HG03432 (cell line): ENCODE measurements at regions not wholly inside any gene's neighbourhood (a gene's known extent, or its start where the extent isn't known, plus 50 kb on each side); places are given as distances from the start of the nearest gene placed in this dataset.

Experiments
- ATAC-seq: cut with Tn5 transposase; IDR thresholded peaks from one replicate; pipeline ENCODE4 v1.9.1; 2021; ENCODE audit warnings: mild to moderate bottlenecking, moderate library complexity; ENCODE audit not compliant: unreplicated experiment

GRCh38 chr2:128467321-128467969 lies 148.8 kb upstream of the HS6ST1 start:
- ATAC-seq: no peak

- ATAC-seq: no peak
These were observed 149.7 kb upstream of the HS6ST1 start for GRCh38 chr2:128468186-128468920.

- ATAC-seq: no peak
These were observed 150.5 kb upstream of the HS6ST1 start for GRCh38 chr2:128469203-128469602.

- no peak for ATAC-seq
These were observed 151.2 kb upstream of the HS6ST1 start for GRCh38 chr2:128469875-128470274.

- peak; percentile 51 for ATAC-seq
These were observed 154.1 kb upstream of the HS6ST1 start for GRCh38 chr2:128472789-128473174.

GRCh38 chr2:128473175-128474035 lies 154.7 kb upstream of the HS6ST1 start:
- peak; percentile 87 for ATAC-seq

- no peak for ATAC-seq
These were observed 155.6 kb upstream of the HS6ST1 start for GRCh38 chr2:128474036-128474955.

GRCh38 chr2:128474962-128475361 lies 156.3 kb upstream of the HS6ST1 start:
- no peak for ATAC-seq

GRCh38 chr2:128475427-128476211 lies 157.0 kb upstream of the HS6ST1 start:
- ATAC-seq: no peak

GRCh38 chr2:128477026-128477820 lies 158.6 kb upstream of the HS6ST1 start:
- no peak for ATAC-seq

- ATAC-seq: no peak
These were observed 159.2 kb upstream of the HS6ST1 start for GRCh38 chr2:128477891-128478290.

- no peak for ATAC-seq
These were observed 167.3 kb upstream of the HS6ST1 start for GRCh38 chr2:128485761-128486639.

GRCh38 chr2:128486640-128487375 lies 168.1 kb upstream of the HS6ST1 start:
- no peak for ATAC-seq

GRCh38 chr2:128487650-128488387 lies 169.2 kb upstream of the HS6ST1 start:
- no peak for ATAC-seq

GRCh38 chr2:128488434-128488833 lies 169.8 kb upstream of the HS6ST1 start:
- ATAC-seq: no peak

- ATAC-seq: no peak
These were observed 171.0 kb upstream of the HS6ST1 start for GRCh38 chr2:128489526-128490273.
